HG03354 (cell line): ENCODE measurements at regions not wholly inside any gene's neighbourhood (a gene's known extent, or its start where the extent isn't known, plus 50 kb on each side); places are given as distances from the start of the nearest gene placed in this dataset.

ENCODE experiments used
- ATAC-seq: cut with Tn5 transposase; IDR thresholded peaks from one replicate; pipeline ENCODE4 v1.9.1; 2021; ENCODE audit warnings: mild to moderate bottlenecking; ENCODE audit not compliant: unreplicated experiment, poor library complexity, severe bottlenecking

DNA sequence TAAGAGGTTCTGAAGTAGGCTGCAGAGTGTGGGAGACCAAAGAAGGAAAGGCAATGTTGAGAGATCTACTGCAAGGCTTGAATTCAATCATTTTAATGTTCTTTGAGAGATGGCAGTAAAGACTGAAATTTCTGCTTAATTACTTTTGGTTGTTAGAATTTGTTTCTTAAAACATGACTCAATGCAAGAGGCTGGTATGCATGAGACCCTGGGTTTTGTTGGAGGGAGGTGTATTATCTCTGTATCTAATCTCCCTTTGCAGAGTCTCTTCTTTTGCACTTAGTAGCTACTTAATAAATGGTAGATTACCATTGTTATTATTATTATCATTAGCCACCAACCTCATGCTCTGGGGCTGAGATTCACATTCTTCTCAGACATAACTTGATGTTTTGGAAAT lies 87.4 kb upstream of the DRD2 start:
- ATAC-seq: no peak

DNA sequence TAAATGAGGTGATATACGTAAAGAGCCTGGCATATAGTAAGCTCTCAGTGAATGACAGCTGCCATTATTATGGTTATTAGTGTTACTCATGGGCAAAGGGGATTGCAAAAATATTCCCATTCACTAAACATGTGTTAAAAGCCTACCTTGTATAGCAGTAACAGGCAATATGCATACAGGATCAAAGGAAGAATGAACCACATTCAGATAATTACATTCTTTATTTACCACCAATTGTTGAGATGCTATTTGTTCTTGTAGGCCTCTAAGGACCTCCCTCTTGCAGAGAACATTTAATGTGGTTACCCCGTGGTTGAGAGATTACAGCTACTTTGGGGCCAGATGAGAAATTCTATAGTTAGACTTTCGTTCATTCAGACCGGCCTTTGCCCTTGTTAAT lies 82.7 kb upstream of the DRD2 start:
- ATAC-seq: no peak

DNA sequence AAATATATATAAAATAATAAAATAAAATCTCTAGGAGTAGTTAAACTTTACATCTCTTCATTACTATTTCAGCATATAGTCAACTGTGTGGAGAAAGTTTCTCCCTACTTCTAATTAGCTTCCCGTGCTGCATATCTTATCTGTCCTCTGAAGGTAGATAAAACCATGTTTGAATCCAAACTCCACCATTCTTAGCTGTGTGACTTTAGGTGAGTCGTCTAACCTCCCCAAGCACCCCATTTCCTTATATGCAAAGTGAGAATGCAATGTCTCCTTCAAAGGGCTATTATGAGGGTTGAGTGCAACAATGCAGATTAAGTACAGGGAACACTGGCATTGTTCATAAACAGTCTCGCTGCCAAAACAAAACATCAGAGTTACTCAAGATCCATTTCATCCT lies 80.8 kb upstream of the DRD2 start:
- ATAC-seq: no peak

DNA sequence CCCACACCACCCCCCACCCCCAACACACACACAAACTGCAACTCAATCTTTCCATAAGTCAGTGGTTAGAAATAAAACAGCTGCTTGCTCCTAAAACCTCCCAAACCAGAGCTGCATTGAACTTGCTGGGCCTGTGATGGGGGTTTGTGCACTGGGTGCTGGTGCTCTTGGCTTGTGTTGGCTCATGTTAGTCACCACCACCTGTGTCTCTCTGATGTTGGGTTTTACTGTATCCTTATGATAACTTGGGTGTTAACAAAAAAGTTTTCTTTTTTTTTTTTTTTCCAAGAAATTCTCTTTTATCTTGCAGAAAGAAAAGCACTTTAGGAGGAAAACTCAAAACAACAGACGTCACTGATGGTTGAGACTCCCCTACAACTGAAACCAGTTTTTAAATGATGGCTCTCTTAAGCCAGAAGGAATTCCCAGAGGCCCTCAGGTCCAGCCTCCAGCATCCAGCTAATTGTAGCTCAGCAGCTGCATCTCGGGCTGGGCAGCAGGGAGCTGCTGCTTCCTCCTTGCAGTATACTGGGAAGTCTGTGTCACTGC lies 79.9 kb upstream of the DRD2 start:
- ATAC-seq: no peak

DNA sequence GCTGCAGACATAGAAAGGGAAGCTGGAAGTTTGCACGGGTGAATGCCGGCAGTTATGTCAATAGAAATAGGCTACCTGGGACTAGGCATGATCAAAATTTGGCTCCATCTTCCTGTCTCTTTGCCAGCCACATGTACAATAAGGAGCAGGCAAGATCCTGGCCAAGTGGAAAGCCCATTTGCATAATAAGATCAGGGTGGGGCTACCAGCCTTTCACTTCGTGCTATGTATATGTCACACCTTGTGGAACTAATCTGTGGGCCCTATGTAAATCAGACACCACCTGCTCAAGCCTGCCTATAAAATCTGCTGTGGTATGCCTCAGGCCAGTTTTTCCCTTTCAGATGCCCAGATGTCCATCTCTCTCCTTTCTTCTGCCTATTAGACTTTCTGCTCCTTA lies 79.3 kb upstream of the DRD2 start:
- no peak for ATAC-seq

DNA sequence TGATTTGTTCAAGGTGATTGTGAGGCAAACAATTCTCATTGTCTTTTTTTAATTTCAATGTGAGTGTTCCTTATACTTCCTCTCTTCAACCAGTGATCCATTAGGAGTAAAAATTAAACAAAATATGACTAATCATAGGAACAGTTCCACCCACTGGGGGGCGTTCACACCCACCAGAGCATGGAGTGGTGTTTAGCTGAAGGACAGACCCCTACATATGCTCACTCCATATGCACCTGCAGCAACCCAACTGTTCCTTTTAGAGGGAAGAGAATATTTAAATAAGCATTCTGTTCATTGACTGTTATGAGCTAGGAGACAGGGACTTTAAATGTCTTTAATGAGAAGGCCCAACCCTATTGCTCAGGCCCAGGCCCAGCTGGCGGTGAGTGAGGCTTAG lies 78.7 kb upstream of the DRD2 start:
- no peak for ATAC-seq

DNA sequence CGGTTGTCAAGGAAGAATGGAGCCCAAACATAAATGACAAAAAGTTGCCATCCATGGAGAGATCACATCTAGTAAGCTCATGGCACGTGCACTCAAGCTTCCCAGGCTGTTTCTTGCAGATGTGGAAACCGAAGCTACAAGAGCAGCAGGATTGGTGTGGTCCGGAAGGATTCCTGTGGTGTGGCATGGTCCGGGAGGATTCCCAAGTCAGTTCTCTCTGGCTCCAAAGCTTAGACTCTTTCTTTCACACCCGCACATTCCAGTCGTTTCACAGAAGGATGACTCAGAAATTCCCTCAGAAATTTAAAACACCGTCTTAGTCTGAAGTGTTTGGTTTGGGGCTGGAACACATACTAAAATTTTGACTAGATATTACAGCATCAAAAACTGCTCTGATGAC lies 78.0 kb upstream of the DRD2 start:
- no peak for ATAC-seq

DNA sequence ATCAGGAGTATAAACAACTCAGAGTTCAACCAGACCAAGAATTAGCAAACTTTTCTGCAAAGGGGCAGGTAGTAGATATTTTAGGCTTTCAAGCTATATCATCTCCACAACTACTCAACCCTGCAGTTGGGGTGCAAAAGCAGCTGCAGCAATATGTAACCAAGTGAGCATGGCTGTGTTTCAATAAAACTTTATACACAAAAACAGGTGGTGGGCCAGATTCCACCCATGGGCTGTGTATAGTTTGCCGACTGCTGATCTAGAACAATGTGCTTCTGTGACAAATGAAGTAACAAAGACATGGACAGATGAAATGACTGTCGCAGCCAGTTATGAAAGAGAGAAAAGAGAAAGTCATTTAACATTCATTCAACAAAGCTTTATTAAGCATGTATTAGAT lies 77.1 kb upstream of the DRD2 start:
- ATAC-seq: no peak

DNA sequence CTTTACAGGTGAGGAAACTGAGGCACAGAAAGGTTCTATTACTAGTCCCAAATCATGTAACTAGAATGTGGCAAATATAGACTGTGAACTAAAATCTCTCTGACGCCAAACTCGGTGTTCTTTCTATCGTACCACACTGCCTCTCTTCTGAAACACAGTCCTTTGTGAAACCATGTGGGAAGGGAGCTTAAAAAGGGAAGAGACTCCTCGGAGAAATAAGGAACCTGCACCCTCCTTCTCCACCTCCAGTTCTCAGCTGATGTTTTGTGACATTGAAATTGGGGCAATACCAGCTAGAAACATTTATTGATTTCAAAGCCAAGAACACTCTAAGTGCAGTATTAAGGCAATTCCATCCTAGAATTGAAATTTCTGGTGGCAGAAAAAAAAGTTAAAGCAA lies 76.4 kb upstream of the DRD2 start:
- no peak for ATAC-seq

DNA sequence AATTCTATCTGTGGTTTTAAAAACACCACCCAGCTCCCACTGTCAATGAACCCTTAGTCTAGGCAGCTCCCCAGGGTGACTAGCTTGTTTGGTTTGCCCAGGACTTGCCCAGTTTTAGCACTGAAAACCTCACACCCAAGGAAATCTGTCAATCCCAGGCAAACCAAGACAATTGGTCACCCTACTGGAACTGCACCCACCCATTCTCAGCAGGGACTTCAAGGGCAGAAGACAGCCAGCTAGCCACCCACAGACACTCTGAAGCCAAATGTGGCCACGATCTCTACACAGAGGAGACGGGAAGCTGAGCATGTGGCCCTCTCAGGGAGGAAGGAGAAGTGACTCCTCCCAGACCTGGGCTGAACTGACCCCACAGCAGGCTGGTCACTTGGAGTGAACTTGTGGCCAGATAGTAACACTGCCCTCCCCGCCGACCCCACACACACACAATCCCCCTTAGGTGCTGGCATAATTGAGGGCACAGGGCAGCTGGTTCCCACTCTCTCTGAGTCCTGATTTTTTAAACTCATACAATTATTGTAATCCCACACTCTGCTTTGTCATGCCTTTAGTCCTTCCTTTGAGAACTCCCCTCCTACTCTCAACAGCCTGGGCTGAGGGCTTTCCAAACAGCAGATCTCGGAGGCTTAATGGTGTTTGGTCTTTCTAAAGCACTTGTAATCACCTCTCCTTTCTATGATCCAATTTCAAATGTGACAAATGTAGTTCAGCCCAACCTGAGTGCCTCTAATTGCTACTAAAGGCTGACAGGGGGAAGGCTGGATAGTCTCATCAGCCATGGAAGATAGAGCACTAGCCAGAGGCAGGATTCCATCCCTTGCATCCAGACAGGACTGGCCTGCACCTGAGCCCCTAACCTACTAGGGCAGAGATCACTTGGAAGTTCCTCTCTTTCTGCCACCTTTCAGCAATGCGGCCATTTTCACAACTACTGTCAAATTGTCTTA lies 74.7 kb upstream of the DRD2 start:
- ATAC-seq: no peak

DNA sequence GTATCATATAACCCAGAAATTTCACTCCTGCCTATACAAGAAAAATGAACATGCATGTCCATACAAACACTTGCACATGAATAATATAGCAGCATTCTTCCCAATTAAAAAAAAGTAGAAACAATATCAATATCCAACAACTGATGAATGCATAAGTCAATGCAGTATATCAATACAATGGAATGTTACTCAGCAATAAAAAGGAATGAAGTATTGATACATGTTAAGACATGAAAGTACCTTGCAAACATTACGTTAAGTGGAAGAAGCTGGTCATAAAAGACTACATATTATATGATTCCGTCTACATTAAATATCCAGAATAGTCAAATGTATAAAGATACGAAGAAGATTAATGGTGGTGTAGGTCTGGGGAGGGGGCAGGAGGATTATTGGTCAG lies 73.9 kb upstream of the DRD2 start:
- no peak for ATAC-seq

DNA sequence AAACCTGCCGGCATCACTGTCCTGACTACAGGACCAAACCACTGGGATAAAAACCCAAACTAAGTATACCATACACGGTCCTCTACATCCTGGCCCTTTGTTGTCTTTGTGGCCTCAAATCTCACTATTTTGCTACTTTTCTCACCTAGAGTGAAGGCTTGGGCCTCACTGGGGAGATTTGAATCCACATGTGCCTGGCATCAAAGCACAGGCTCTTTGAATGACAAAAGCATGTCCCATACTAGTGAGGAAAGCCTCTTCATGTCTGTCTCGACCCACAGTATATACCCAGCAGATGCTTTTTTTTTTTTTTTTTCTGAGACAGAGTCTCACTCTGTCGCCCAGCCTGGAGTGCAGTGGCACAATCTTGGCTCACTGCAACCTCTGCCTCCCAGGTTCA lies 72.5 kb upstream of the DRD2 start:
- ATAC-seq: no peak

DNA sequence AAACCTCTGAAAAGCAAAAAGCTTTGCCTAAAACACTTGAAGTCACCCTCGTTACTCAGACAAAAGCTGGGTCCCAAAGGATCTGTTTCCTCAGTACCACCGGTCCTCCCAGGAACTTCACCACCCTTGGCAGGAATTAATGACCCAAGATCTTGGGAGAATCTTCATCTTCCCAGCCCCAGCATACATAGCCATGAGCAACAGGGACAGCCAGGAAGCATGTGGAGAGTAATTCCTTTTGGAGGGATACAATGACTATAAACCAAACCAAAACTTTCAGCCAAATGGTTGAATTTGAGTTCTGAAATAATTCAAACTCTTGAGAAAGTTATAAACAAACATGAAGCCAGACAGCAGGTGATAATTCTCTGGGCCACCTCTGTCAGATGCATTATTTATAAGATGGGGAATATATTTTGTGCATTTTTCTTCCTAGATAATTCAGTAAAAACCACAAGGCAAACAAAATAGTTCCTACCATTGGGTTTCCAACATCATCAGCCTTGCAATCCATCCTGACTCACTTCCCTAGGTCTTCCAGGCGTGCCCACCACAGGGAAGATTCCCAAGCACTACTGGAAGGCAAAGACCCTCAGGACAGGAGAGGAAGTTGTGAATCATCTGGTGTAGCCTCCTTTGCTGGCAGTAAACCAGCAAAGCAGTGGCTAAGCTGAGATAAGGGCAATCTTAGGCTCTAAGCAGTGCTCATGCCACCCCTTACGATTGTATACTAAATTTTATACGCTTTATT lies 71.7 kb upstream of the DRD2 start:
- ATAC-seq: no peak

DNA sequence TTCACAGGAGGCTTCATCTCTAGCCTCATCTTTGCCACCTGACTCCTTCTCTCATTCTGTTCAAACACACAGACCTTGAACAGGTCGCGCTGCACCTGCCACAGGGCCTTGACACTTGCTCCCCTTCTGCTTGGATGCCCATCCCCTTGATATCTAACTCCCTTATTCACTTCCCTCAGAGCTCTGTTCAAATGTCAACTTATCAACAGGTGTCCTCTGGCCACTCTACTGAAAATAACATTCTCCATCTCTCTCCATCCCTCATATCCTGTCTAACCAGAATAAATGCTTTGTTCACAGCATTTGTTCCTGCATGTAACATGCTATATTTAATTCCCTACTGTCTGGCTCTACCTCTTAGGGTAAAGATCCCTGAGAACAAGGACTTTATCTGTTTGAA lies 67.2 kb upstream of the DRD2 start:
- ATAC-seq: no peak

DNA sequence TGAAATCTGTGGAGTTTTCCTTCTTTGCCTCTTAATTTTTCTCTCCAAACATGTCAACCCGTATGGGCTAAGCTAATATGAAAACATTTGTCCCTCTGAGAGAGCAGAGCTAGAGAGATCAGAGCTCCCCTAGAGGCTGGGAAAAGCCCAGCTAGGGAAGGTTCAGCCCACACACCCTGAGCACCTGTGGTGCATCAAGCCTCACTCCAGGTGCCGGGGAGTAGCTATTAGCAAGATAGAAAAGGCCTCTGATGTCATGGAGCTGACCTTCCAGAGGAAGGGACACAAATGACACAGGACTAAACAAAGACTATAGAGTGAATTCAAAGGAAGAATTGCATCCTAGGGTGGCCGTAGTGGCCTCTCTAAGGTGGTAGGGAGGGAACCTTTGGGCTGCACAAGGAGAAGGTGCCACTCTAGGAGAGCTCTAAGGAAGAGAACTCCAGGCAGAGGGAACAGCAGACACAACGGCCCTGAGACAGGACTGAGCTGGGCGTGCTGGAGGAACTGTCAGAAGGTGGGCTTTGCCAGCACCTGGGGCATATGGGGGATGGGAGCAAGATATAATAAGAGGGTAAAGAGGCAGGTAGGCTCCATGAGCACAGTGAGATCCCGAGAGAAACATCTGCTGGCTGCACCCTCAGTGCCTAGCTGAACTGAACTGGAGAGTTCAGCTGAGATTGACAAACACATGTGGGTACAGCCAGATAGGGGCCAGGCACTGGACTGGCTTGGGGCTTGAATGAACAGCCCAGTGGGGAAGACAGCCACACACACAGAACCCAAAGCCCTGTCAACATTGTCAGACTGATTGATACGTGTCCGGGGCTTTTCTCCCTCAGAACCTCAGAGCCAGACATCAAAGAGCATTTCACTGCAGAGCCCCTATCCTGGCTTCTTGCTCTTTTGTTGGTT lies 65.5 kb upstream of the DRD2 start:
- ATAC-seq: no peak

DNA sequence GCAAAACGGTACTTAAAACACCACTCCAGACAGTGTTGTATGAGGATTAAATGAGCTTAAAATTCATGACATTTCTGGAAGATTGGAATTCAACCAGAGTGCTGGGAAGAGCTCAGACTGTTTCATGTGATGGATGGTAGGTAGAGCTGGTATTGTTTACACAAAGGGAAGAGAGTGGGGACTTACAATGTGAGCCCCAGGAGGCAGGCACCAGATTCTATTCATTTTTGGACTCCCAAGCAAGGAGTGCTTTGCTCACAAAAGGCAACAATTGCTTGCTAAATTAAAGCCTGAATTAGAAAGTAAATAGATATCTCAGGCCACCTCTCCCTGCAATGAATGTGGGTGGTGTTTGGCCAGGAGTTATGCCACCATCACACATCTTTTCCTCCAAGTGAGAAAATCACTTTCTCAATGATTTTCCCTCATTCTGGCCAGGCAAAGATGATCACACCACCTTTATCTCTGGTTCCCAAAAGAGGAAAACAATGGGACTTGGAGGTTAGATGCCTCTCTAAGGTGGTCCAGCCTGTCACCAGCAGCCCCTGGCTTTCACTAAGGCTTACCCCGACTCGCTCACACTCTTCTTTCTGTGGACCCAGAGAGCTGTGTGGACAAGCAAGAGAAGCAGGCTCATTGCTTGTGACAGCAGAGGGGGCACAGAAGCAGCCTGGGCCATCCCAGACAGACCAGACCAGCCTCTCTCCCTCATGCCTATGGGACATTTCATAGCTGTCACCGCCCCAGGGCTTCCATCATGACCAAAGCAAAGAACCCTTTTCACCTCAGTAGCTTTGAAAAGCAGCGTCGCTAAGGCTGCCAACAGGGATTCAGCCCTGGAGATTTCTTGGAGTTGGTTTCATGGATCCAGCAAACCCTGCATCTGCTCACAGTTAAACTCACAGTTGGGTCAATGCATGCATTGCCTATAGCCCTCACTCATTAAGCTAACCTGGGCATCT lies 63.5 kb upstream of the DRD2 start:
- no peak for ATAC-seq

DNA sequence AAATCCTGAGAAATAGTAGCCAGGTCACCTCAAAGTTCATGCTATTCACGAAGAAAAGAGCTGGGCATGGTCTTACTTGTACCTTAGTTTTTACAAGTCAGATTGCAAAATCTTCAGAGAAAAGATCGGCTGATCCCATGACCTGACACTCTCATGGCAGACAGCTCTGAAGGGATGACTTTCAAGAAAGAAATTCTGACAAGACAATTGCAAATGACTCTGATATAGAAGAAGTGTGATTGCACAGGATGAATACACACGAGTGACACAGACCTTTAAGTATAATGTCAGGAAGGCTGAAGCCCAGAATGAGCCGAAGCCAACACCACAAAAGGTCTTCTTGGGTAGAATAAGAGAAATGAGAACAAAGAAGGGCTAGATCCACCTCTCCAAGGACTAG lies 59.4 kb upstream of the DRD2 start:
- no peak for ATAC-seq

DNA sequence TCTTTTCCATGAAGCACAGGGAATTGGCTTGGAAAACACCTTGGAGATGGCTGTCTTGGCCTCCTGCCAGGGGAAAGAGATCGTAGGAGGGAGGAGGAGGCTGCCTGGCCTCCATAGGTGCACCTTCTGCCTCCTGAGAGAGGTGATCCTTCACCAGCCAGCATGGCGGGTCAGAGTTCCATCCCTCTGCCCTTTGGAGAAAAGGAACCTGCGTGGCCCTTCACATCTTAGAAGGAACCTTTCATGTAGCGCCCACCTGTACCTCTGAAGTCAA lies 58.2 kb upstream of the DRD2 start:
- ATAC-seq: no peak
